ENCODE measurements at regions not wholly inside any gene's neighbourhood (a gene's known extent, or its start where the extent isn't known, plus 50 kb on each side); places are given as distances from the start of the nearest gene placed in this dataset.

DNA sequence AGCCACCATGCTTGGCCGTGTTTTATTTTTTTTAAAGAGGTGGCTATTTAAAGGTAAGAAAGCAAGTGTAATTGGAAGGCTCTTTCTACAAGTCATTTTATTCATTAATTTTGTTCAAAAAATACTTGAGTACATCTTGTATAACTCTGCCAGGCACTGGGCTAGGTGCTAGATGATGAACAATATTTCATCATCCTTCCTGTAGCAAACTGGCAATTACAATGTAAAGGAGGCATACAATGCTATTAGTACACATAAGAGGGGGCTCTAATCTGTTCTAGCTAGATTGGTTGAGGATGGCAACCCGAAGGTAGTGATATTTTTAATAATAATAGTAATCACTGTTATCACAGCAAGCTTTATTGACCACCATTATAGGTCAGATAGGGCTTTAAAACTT lies 215.5 kb upstream of the KLF14 start:
- H3K36me3 Mint-ChIP-seq (ENCODE audit: insufficient read depth): no peaks in the 10 kb centered on the region
- TF ChIP-seq, protein P1, sequence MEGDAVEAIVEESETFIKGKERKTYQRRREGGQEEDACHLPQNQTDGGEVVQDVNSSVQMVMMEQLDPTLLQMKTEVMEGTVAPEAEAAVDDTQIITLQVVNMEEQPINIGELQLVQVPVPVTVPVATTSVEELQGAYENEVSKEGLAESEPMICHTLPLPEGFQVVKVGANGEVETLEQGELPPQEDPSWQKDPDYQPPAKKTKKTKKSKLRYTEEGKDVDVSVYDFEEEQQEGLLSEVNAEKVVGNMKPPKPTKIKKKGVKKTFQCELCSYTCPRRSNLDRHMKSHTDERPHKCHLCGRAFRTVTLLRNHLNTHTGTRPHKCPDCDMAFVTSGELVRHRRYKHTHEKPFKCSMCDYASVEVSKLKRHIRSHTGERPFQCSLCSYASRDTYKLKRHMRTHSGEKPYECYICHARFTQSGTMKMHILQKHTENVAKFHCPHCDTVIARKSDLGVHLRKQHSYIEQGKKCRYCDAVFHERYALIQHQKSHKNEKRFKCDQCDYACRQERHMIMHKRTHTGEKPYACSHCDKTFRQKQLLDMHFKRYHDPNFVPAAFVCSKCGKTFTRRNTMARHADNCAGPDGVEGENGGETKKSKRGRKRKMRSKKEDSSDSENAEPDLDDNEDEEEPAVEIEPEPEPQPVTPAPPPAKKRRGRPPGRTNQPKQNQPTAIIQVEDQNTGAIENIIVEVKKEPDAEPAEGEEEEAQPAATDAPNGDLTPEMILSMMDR (IDR thresholded peaks at IDR 0.05; ENCODE audit: unreplicated experiment): no peak
- no peaks in the 10 kb centered on the region for H3K27me3 Mint-ChIP-seq
- no peak overlapping the region for H3K27ac Mint-ChIP-seq
- no peak for DNase-seq (ENCODE audit: low spot score, unreplicated experiment)
- no peaks in the 10 kb centered on the region for H3K9me3 Mint-ChIP-seq (ENCODE audit: low read depth)
- H3K4me1 Mint-ChIP-seq (ENCODE audit: low read depth): no peaks in the 10 kb centered on the region
- H3K4me3 Mint-ChIP-seq (ENCODE audit: low read depth): no peak overlapping the region

DNA sequence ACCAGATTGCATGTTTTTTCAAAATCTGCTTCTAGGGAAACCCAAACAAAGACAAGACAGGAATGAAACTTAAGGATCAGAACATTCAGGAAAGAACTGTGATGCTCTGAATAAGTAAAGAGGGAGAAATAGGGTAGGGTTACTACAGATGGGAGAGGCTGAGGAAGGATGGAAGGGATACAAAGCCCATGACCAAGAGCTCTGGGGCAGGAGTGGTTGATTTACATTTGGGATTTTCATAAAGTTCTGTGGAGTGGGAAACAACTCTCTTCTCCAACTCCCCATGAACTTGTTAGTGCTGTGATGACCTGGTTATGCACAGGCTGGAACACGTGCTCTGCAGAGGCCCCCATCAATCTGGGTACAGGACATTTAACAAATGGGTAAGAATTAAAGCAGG lies 216.0 kb upstream of the KLF14 start:
- Mint-ChIP-seq H3K27ac (no peak overlapping the region), H3K36me3 (ENCODE audit: insufficient read depth) (no peaks in the 10 kb centered on the region), H3K4me3 (ENCODE audit: low read depth) (no peak overlapping the region), H3K4me1 (ENCODE audit: low read depth) (no peaks in the 10 kb centered on the region), H3K9me3 (ENCODE audit: low read depth) (no peaks in the 10 kb centered on the region), H3K27me3 (no peaks in the 10 kb centered on the region)
- no peak for DNase-seq (ENCODE audit: low spot score, unreplicated experiment)
- TF ChIP-seq, protein P1 (IDR thresholded peaks at IDR 0.05; ENCODE audit: unreplicated experiment): no peak

DNA sequence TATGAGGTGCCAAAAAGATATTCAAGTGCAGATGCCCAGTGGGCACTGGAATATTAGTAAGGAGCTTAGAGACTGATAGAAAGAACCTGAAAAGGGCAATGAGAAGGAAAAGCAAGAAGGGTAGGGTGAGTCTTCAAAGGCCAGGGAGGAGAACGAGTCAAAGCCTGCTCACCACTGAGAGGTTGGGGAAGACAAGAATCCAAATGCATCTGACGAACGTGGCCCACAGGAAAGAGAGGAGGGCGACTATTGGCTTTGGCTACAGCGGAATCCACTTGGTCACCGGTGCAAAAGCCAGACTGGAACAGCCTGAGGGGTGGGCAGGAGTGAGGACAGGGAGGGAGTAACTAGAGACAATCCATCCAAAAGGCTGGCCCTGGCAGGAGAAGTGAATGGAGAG lies 216.7 kb upstream of the KLF14 start:
- Mint-ChIP-seq H3K4me3 (ENCODE audit: low read depth) (no peak overlapping the region), H3K9me3 (ENCODE audit: low read depth) (no peaks in the 10 kb centered on the region), H3K4me1 (ENCODE audit: low read depth) (no peaks in the 10 kb centered on the region), H3K27me3 (no peaks in the 10 kb centered on the region), H3K27ac (no peak overlapping the region), H3K36me3 (ENCODE audit: insufficient read depth) (no peaks in the 10 kb centered on the region)
- TF ChIP-seq, protein P1 (IDR thresholded peaks at IDR 0.05; ENCODE audit: unreplicated experiment): no peak
- DNase-seq (ENCODE audit: low spot score, unreplicated experiment): no peak

DNA sequence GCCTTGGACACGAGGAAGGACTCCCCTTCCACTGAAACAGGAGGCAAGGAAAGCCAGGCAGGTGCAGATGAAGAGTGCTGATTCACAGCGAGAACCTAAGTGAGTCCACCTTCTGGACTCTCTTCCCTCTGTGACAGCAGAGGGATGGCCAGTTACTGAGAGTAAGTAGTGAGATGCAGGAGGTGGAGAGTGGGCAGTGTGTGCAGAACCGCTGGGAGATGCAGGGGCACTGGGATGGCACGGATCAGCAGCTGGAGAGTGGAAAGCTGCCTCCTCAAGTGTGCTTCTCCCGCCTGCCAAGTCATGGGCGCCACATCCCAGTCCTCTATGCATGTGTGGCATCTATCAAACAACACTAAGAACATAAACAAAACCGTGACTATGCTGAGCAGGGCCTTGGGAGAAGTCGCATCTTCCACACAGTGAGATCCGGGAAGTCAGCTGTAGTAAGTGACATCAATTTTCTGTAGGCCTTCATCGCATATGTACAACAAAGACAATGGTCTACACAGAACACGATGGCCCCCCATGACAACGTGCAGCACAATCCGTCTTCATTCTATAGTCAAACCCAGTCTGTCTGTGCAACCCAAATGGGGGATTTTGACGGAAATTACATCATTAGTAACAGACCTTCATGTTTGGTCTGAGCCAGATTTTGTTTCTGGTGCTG lies 217.4 kb upstream of the KLF14 start:
- no peak for DNase-seq (ENCODE audit: low spot score, unreplicated experiment)
- Mint-ChIP-seq H3K27ac (no peak overlapping the region), H3K4me1 (ENCODE audit: low read depth) (no peaks in the 10 kb centered on the region), H3K4me3 (ENCODE audit: low read depth) (no peak overlapping the region), H3K36me3 (ENCODE audit: insufficient read depth) (no peaks in the 10 kb centered on the region), H3K9me3 (ENCODE audit: low read depth) (no peaks in the 10 kb centered on the region), H3K27me3 (no peaks in the 10 kb centered on the region)
- TF ChIP-seq, protein P1 (IDR thresholded peaks at IDR 0.05; ENCODE audit: unreplicated experiment): no peak

DNA sequence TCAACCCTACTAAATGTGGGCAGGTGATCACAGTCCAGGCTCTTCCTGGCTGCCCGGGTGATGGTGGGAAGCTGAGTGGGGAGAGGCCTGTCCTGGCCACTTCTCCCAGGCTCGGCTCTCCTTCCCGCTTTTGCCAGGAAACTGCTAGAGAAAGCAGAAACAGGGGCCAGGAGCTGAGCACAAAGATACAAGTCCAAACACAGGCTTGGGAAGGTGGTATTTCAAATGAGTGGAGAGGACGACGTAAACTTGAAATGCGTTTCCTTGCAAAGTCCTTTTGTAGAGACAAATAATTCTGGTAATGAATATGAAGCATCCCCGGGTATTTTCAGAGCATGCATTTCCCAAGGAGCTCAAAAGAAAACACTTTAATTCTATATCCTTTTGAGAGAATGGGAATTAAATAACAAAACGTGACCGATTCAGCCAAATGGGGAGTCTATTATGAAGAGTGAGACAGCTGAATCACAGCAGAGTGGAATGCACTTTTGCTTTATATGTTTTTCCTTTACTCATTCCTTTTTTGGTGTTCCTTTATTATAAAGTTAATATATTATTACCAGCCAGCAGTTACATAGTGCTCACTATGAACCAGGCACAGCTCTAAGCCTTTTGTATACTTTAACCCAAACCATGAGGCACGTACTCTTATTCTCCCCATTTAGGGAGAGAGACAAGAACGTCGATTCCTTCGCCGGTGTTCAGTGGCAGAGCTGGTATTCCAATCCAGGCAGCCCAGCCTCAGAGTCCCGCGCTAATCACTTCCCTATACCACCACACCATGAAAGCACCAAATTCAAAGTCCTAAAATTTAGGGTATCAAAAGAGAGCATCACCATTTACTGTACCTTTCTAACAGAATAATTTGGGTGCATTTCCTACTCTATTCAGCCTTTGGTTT lies 218.2 kb upstream of the KLF14 start:
- no peak overlapping the region for H3K27ac Mint-ChIP-seq
- H3K9me3 Mint-ChIP-seq (ENCODE audit: low read depth): no peaks in the 10 kb centered on the region
- no peaks in the 10 kb centered on the region for H3K4me1 Mint-ChIP-seq (ENCODE audit: low read depth)
- H3K27me3 Mint-ChIP-seq: no peaks in the 10 kb centered on the region
- H3K4me3 Mint-ChIP-seq (ENCODE audit: low read depth): no peak overlapping the region
- TF ChIP-seq, protein P1 (IDR thresholded peaks at IDR 0.05; ENCODE audit: unreplicated experiment): no peak
- DNase-seq (ENCODE audit: low spot score, unreplicated experiment): no peak
- H3K36me3 Mint-ChIP-seq (ENCODE audit: insufficient read depth): no peaks in the 10 kb centered on the region
